ENCODE measurements at regions not wholly inside any gene's neighbourhood (a gene's known extent, or its start where the extent isn't known, plus 50 kb on each side); places are given as distances from the start of the nearest gene placed in this dataset.
A peak's percentile ranks its signal among the peaks of the same experiment; 100 is the strongest.

GRCh38 chr9:120338340-120338739, 241.6 kb downstream of the CDK5RAP2 start:
- Mint-ChIP-seq H3K4me1 (ENCODE audit: low read depth) (peaks cover 12% of the 10 kb centered on the region), H3K36me3 (ENCODE audit: insufficient read depth in 2 of 2) (no peaks in the 10 kb centered on the region), H3K27ac (no peak overlapping the region)

GRCh38 chr9:120337131-120337530, 242.8 kb downstream of the CDK5RAP2 start:
- no peaks in the 10 kb centered on the region for H3K9me3 Mint-ChIP-seq
- no peak overlapping the region for H3K27ac Mint-ChIP-seq
- no peak for DNase-seq

More at GRCh38 chr9:120338340-120338739, 241.6 kb downstream of the CDK5RAP2 start:
- Mint-ChIP-seq H3K27me3 (ENCODE audit: low read depth) (peaks cover 24% of the 10 kb centered on the region), H3K9me3 (no peaks in the 10 kb centered on the region), H3K4me3 (no peak overlapping the region)
- DNase-seq, result no peak
- ATAC-seq (replicated peaks in 1 of 2), result no peak

GRCh38 chr9:120336753-120337090, 243.2 kb downstream of the CDK5RAP2 start:
- no peaks in the 10 kb centered on the region for H3K36me3 Mint-ChIP-seq (ENCODE audit: insufficient read depth in 2 of 2)
- ATAC-seq (replicated peaks in 1 of 2) (no peak), DNase-seq (no peak)
- no peak overlapping the region for H3K27ac Mint-ChIP-seq
- no peak overlapping the region for H3K4me3 Mint-ChIP-seq
- no peaks in the 10 kb centered on the region for H3K9me3 Mint-ChIP-seq
- peaks cover 24% of the 10 kb centered on the region for H3K27me3 Mint-ChIP-seq (ENCODE audit: low read depth)
- peaks cover 12% of the 10 kb centered on the region for H3K4me1 Mint-ChIP-seq (ENCODE audit: low read depth)

More at GRCh38 chr9:120337131-120337530, 242.8 kb downstream of the CDK5RAP2 start:
- Mint-ChIP-seq H3K4me1 (ENCODE audit: low read depth) (peaks cover 12% of the 10 kb centered on the region), H3K4me3 (no peak overlapping the region), H3K36me3 (ENCODE audit: insufficient read depth in 2 of 2) (no peaks in the 10 kb centered on the region), H3K27me3 (ENCODE audit: low read depth) (peaks cover 24% of the 10 kb centered on the region)
- ATAC-seq (replicated peaks in 1 of 2), result no peak

GRCh38 chr9:120336021-120336752, 243.8 kb downstream of the CDK5RAP2 start:
- H3K36me3 Mint-ChIP-seq (ENCODE audit: insufficient read depth in 2 of 2), result no peaks in the 10 kb centered on the region
- peaks cover 24% of the 10 kb centered on the region for H3K27me3 Mint-ChIP-seq (ENCODE audit: low read depth)
- H3K9me3 Mint-ChIP-seq, result no peaks in the 10 kb centered on the region
- peak; percentile 14 to 17 for DNase-seq
- peak; percentile 97 to 99 for ATAC-seq (replicated peaks in 1 of 2)
- H3K4me1 Mint-ChIP-seq (ENCODE audit: low read depth), result peaks cover 12% of the 10 kb centered on the region
- no peak overlapping the region for H3K4me3 Mint-ChIP-seq
- H3K27ac Mint-ChIP-seq, result peak overlapping the region; percentile 36

- H3K4me1 Mint-ChIP-seq (ENCODE audit: low read depth), result peaks cover 12% of the 10 kb centered on the region
- no peak for DNase-seq
- no peak for ATAC-seq (replicated peaks in 1 of 2)
- peaks cover 9% of the 10 kb centered on the region for H3K27me3 Mint-ChIP-seq (ENCODE audit: low read depth)
- no peak overlapping the region for H3K4me3 Mint-ChIP-seq
- H3K27ac Mint-ChIP-seq, result no peak overlapping the region
- no peaks in the 10 kb centered on the region for H3K9me3 Mint-ChIP-seq
- H3K36me3 Mint-ChIP-seq (ENCODE audit: insufficient read depth in 2 of 2), result no peaks in the 10 kb centered on the region
Measured at GRCh38 chr9:120331913-120332312, 248.1 kb downstream of the CDK5RAP2 start.

GRCh38 chr9:120330031-120330430, 249.9 kb downstream of the CDK5RAP2 start:
- Mint-ChIP-seq H3K9me3 (no peaks in the 10 kb centered on the region), H3K27ac (no peak overlapping the region), H3K4me3 (no peak overlapping the region), H3K4me1 (ENCODE audit: low read depth) (no peaks in the 10 kb centered on the region), H3K36me3 (ENCODE audit: insufficient read depth in 2 of 2) (no peaks in the 10 kb centered on the region), H3K27me3 (ENCODE audit: low read depth) (peaks cover 17% of the 10 kb centered on the region)
- DNase-seq (no peak), ATAC-seq (replicated peaks in 1 of 2) (no peak)

GRCh38 chr9:120327322-120327721, 252.6 kb downstream of the CDK5RAP2 start:
- H3K4me1 Mint-ChIP-seq (ENCODE audit: low read depth), result no peaks in the 10 kb centered on the region
- ATAC-seq (replicated peaks in 1 of 2) (no peak), DNase-seq (no peak)
- H3K27ac Mint-ChIP-seq, result no peak overlapping the region
- H3K9me3 Mint-ChIP-seq, result no peaks in the 10 kb centered on the region
- H3K27me3 Mint-ChIP-seq (ENCODE audit: low read depth), result peaks cover 14% of the 10 kb centered on the region
- H3K36me3 Mint-ChIP-seq (ENCODE audit: insufficient read depth in 2 of 2), result no peaks in the 10 kb centered on the region
- no peak overlapping the region for H3K4me3 Mint-ChIP-seq

- no peak overlapping the region for H3K4me3 Mint-ChIP-seq
- ATAC-seq (replicated peaks in 1 of 2) (no peak), DNase-seq (no peak)
- H3K9me3 Mint-ChIP-seq, result no peaks in the 10 kb centered on the region
- H3K27ac Mint-ChIP-seq, result no peak overlapping the region
- no peaks in the 10 kb centered on the region for H3K36me3 Mint-ChIP-seq (ENCODE audit: insufficient read depth in 2 of 2)
- peaks cover 15% of the 10 kb centered on the region for H3K27me3 Mint-ChIP-seq (ENCODE audit: low read depth)
- no peaks in the 10 kb centered on the region for H3K4me1 Mint-ChIP-seq (ENCODE audit: low read depth)
Measured at GRCh38 chr9:120326049-120326693, 253.8 kb downstream of the CDK5RAP2 start.

- no peak for ATAC-seq (replicated peaks in 1 of 2)
- H3K27me3 Mint-ChIP-seq (ENCODE audit: low read depth), result peaks cover 15% of the 10 kb centered on the region
- no peak overlapping the region for H3K27ac Mint-ChIP-seq
- H3K4me3 Mint-ChIP-seq, result no peak overlapping the region
- DNase-seq, result peak in 1 of 2 donors; percentile 4
- H3K9me3 Mint-ChIP-seq, result no peaks in the 10 kb centered on the region
- no peaks in the 10 kb centered on the region for H3K4me1 Mint-ChIP-seq (ENCODE audit: low read depth)
- no peaks in the 10 kb centered on the region for H3K36me3 Mint-ChIP-seq (ENCODE audit: insufficient read depth in 2 of 2)
Measured at GRCh38 chr9:120324996-120325642, 254.8 kb downstream of the CDK5RAP2 start.

- no peak for DNase-seq
- Mint-ChIP-seq H3K4me3 (no peak overlapping the region), H3K4me1 (ENCODE audit: low read depth) (no peaks in the 10 kb centered on the region), H3K36me3 (ENCODE audit: insufficient read depth in 2 of 2) (no peaks in the 10 kb centered on the region), H3K27ac (no peak overlapping the region), H3K27me3 (ENCODE audit: low read depth) (peaks cover 15% of the 10 kb centered on the region), H3K9me3 (no peaks in the 10 kb centered on the region)
- no peak for ATAC-seq (replicated peaks in 1 of 2)
Measured at GRCh38 chr9:120324461-120324860, 255.5 kb downstream of the CDK5RAP2 start.

GRCh38 chr9:120323125-120323524, 256.8 kb downstream of the CDK5RAP2 start:
- Mint-ChIP-seq H3K9me3 (no peaks in the 10 kb centered on the region), H3K27me3 (ENCODE audit: low read depth) (peaks cover 23% of the 10 kb centered on the region), H3K36me3 (ENCODE audit: insufficient read depth in 2 of 2) (no peaks in the 10 kb centered on the region), H3K4me1 (ENCODE audit: low read depth) (no peaks in the 10 kb centered on the region), H3K4me3 (no peak overlapping the region), H3K27ac (no peak overlapping the region)
- no peak for DNase-seq
- ATAC-seq (replicated peaks in 1 of 2), result peak; percentile 43 to 79

- H3K4me3 Mint-ChIP-seq, result no peak overlapping the region
- H3K27me3 Mint-ChIP-seq (ENCODE audit: low read depth), result peaks cover 27% of the 10 kb centered on the region
- no peak for DNase-seq
- no peak overlapping the region for H3K27ac Mint-ChIP-seq
- H3K36me3 Mint-ChIP-seq (ENCODE audit: insufficient read depth in 2 of 2), result no peaks in the 10 kb centered on the region
- peaks cover 0 to 1% of the 10 kb centered on the region in 2 donors for H3K9me3 Mint-ChIP-seq
- ATAC-seq (replicated peaks in 1 of 2), result no peak
- no peaks in the 10 kb centered on the region for H3K4me1 Mint-ChIP-seq (ENCODE audit: low read depth)
Measured at GRCh38 chr9:120319452-120319851, 260.5 kb downstream of the CDK5RAP2 start.

GRCh38 chr9:120315154-120315553, 264.8 kb downstream of the CDK5RAP2 start:
- H3K4me3 Mint-ChIP-seq, result no peak overlapping the region
- H3K9me3 Mint-ChIP-seq, result peaks cover 0 to 2% of the 10 kb centered on the region in 2 donors
- no peaks in the 10 kb centered on the region for H3K4me1 Mint-ChIP-seq (ENCODE audit: low read depth)
- no peak for DNase-seq
- peaks cover 22% of the 10 kb centered on the region for H3K27me3 Mint-ChIP-seq (ENCODE audit: low read depth)
- peak overlapping the region; percentile 31 for H3K27ac Mint-ChIP-seq
- ATAC-seq (replicated peaks in 1 of 2), result no peak
- no peaks in the 10 kb centered on the region for H3K36me3 Mint-ChIP-seq (ENCODE audit: insufficient read depth in 2 of 2)
